ENCODE measurements at regions not wholly inside any gene's neighbourhood (a gene's known extent, or its start where the extent isn't known, plus 50 kb on each side); places are given as distances from the start of the nearest gene placed in this dataset.
"Not testable (repeated sequence)": the region's sequence is repeated elsewhere in the genome, so short reads cannot be mapped to it uniquely, and the experiment has no call there.

DNA sequence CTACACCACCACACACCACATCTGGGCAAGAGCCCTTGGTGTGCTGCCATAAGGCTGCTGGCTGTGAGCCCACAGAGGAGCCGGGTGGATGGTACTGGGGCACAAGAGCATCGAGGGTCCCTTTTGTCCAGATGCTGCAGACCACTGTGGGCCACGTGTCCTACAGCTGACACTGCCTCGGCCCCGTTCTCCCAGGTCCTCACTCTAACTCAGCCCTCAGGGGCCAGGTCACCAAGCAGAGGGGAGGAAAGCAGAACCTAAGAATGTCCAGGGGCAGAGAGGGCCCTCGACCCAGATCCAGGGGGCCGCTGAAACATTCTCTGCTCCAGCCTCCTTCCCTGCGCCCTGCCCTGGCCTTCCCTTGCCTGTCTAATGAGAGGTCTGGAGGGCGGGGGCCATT lies 91.7 kb upstream of the ASB18 start:
- RAD21 ChIA-PET (ENCODE audit: low non-redundant PET in 1 of 2, low total read pairs in 2 of 2, uncharacterized antibody in 2 of 2, unreplicated experiment in 2 of 2), result no interaction called here
- H3K9ac ChIP-seq (ENCODE audit: low read length), result no peak overlapping the region
- no peaks in the 10 kb centered on the region; a peak in 1 of 4 replicates for H3K36me3 ChIP-seq (ENCODE audit: control insufficient read depth in 1 of 2, insufficient read depth in 2 of 2, low read length in 2 of 2)
- BruUV-seq (replicated peaks), result no TSS peak
- no peak overlapping the region for H3K4me2 ChIP-seq (ENCODE audit: low read length)
- H4K20me1 ChIP-seq (ENCODE audit: insufficient read depth), result no peaks in the 10 kb centered on the region
- no peaks in the 10 kb centered on the region for H3K9me3 ChIP-seq (ENCODE audit: control insufficient read depth in 1 of 2, insufficient read depth in 1 of 2, low read depth in 1 of 2, low read length in 2 of 2)
- H2AFZ ChIP-seq (ENCODE audit: low read depth, low read length, poor library complexity, severe bottlenecking), result no peak overlapping the region
- CTCF ChIA-PET, result no interaction called here
- intact Hi-C loops (cut with micrococcal nuclease), result loop anchor here (10.0 kb wide), 1 partner anchor 159 kb away; no protein-coding TSS in a partner anchor
- no peak for DNase-seq (ENCODE audit: low read depth, low spot score)
- H3K27ac ChIP-seq (ENCODE audit: low read depth, low read length), result no peak overlapping the region
- H3K27me3 ChIP-seq (ENCODE audit: insufficient read depth, low read length), result no peaks in the 10 kb centered on the region
- no peaks in the 10 kb centered on the region for H3K9me2 ChIP-seq (ENCODE audit: insufficient read depth)
- TF ChIP-seq, protein P1, sequence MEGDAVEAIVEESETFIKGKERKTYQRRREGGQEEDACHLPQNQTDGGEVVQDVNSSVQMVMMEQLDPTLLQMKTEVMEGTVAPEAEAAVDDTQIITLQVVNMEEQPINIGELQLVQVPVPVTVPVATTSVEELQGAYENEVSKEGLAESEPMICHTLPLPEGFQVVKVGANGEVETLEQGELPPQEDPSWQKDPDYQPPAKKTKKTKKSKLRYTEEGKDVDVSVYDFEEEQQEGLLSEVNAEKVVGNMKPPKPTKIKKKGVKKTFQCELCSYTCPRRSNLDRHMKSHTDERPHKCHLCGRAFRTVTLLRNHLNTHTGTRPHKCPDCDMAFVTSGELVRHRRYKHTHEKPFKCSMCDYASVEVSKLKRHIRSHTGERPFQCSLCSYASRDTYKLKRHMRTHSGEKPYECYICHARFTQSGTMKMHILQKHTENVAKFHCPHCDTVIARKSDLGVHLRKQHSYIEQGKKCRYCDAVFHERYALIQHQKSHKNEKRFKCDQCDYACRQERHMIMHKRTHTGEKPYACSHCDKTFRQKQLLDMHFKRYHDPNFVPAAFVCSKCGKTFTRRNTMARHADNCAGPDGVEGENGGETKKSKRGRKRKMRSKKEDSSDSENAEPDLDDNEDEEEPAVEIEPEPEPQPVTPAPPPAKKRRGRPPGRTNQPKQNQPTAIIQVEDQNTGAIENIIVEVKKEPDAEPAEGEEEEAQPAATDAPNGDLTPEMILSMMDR (IDR thresholded peaks at IDR 0.05 in 2 of 3, conservative IDR thresholded peaks at IDR 0.05 in 1 of 3; ENCODE audit: borderline replicate concordance in 1 of 3, insufficient read depth in 1 of 3, low read depth in 2 of 3, low read length in 2 of 3), result no peak
- TF ChIP-seq POLR2A (IDR thresholded peaks at IDR 0.05; ENCODE audit: borderline replicate concordance, extremely low read depth, insufficient read depth, insufficient read length) (no peak), EZH2 (IDR thresholded peaks at IDR 0.05) (no peak), SIN3A (IDR thresholded peaks at IDR 0.05; ENCODE audit: low read depth) (no peak), SRF (IDR thresholded peaks at IDR 0.05; ENCODE audit: low read depth) (no peak), JUND (IDR thresholded peaks at IDR 0.05) (no peak), FOSL1 (IDR thresholded peaks at IDR 0.05; ENCODE audit: low read depth) (no peak), CBX3 (IDR thresholded peaks at IDR 0.05; ENCODE audit: low read depth) (no peak), RAD21 (IDR thresholded peaks at IDR 0.05; ENCODE audit: low read depth) (no peak), ELF1 (IDR thresholded peaks at IDR 0.05; ENCODE audit: borderline replicate concordance, low read depth) (no peak)
- TF ChIP-seq, protein P2, sequence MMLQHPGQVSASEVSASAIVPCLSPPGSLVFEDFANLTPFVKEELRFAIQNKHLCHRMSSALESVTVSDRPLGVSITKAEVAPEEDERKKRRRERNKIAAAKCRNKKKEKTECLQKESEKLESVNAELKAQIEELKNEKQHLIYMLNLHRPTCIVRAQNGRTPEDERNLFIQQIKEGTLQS (IDR thresholded peaks at IDR 0.05), result no peak
- H3K4me1 ChIP-seq (ENCODE audit: control insufficient read depth in 1 of 2, insufficient read depth in 2 of 2, low read length in 2 of 2), result no peaks in the 10 kb centered on the region
- H3K79me2 ChIP-seq (ENCODE audit: insufficient read depth, low read length), result no peaks in the 10 kb centered on the region
- no peak overlapping the region for H3K4me3 ChIP-seq (replicated peaks in 1 of 2; ENCODE audit: low read depth in 1 of 2, low read length in 2 of 2)
- no peak for ATAC-seq
- POLR2A ChIA-PET, result no interaction called here

- H3K9me2 ChIP-seq (ENCODE audit: insufficient read depth); ATAC-seq; H3K27ac ChIP-seq (ENCODE audit: low read depth, low read length); POLR2A ChIA-PET; H4K20me1 ChIP-seq (ENCODE audit: insufficient read depth); H3K9me3 ChIP-seq (ENCODE audit: control insufficient read depth in 1 of 2, insufficient read depth in 1 of 2, low read depth in 1 of 2, low read length in 2 of 2); H3K36me3 ChIP-seq (ENCODE audit: control insufficient read depth in 1 of 2, insufficient read depth in 2 of 2, low read length in 2 of 2); DNase-seq (ENCODE audit: low read depth, low spot score); H2AFZ ChIP-seq (ENCODE audit: low read depth, low read length, poor library complexity, severe bottlenecking); CTCF ChIA-PET; H3K9ac ChIP-seq (ENCODE audit: low read length); H3K27me3 ChIP-seq (ENCODE audit: insufficient read depth, low read length); RAD21 ChIA-PET (ENCODE audit: low non-redundant PET in 1 of 2, low total read pairs in 2 of 2, uncharacterized antibody in 2 of 2, unreplicated experiment in 2 of 2); H3K79me2 ChIP-seq (ENCODE audit: insufficient read depth, low read length); H3K4me1 ChIP-seq (ENCODE audit: control insufficient read depth in 1 of 2, insufficient read depth in 2 of 2, low read length in 2 of 2); BruUV-seq (replicated peaks); H3K4me3 ChIP-seq (replicated peaks in 1 of 2; ENCODE audit: low read depth in 1 of 2, low read length in 2 of 2); H3K4me2 ChIP-seq (ENCODE audit: low read length): not testable (repeated sequence)
- intact Hi-C loops (cut with micrococcal nuclease), result loop anchor here (10.0 kb wide), 1 partner anchor 158 kb away; no protein-coding TSS in a partner anchor
Measured at GRCh38 chr2:236356321-236356720, 92.1 kb upstream of the ASB18 start.

DNA sequence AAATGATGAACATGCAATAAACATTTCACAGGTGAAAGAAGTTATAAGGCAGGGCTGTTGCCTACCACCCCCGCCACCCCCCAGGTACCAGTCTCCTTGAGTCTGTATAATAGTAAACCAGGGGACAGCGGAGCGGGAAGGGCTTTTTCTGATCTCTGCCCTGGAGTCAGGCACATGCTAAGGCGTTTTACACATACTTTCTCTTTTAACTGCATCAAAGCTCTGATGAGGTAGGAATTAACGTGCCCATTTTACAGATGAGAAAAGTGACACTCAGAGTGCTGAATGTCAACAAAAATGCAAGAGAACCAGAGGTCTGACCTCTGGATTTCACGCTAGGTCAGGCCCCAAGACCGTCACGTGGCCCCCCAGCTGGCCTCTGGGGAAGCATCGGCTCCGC lies 94.3 kb upstream of the ASB18 start:
- intact Hi-C loops (cut with micrococcal nuclease), result loop anchor here (10.0 kb wide), 1 partner anchor 156 kb away; no protein-coding TSS in a partner anchor
- H3K79me2 ChIP-seq (ENCODE audit: insufficient read depth, low read length); H2AFZ ChIP-seq (ENCODE audit: low read depth, low read length, poor library complexity, severe bottlenecking); H3K4me2 ChIP-seq (ENCODE audit: low read length); H3K36me3 ChIP-seq (ENCODE audit: control insufficient read depth in 1 of 2, insufficient read depth in 2 of 2, low read length in 2 of 2); H3K9ac ChIP-seq (ENCODE audit: low read length); POLR2A ChIA-PET; H3K9me3 ChIP-seq (ENCODE audit: control insufficient read depth in 1 of 2, insufficient read depth in 1 of 2, low read depth in 1 of 2, low read length in 2 of 2); H3K4me1 ChIP-seq (ENCODE audit: control insufficient read depth in 1 of 2, insufficient read depth in 2 of 2, low read length in 2 of 2); BruUV-seq (replicated peaks); DNase-seq (ENCODE audit: low read depth, low spot score); ATAC-seq; RAD21 ChIA-PET (ENCODE audit: low non-redundant PET in 1 of 2, low total read pairs in 2 of 2, uncharacterized antibody in 2 of 2, unreplicated experiment in 2 of 2); CTCF ChIA-PET; H3K27ac ChIP-seq (ENCODE audit: low read depth, low read length); H3K27me3 ChIP-seq (ENCODE audit: insufficient read depth, low read length); H3K9me2 ChIP-seq (ENCODE audit: insufficient read depth); H4K20me1 ChIP-seq (ENCODE audit: insufficient read depth); H3K4me3 ChIP-seq (replicated peaks in 1 of 2; ENCODE audit: low read depth in 1 of 2, low read length in 2 of 2): not testable (repeated sequence)
